H1 (cell line): ENCODE measurements at regions not wholly inside any gene's neighbourhood (a gene's known extent, or its start where the extent isn't known, plus 50 kb on each side); places are given as distances from the start of the nearest gene placed in this dataset.

Experiments used
- CHD7 ChIP-seq: fragments of 300-600 bp; sonication (generic); IDR thresholded peaks from 2 replicates; pipeline ENCODE4 v1.7.1; 2012; ENCODE audit warnings: low read length, moderate library complexity, mild to moderate bottlenecking, inconsistent platforms; ENCODE audit not compliant: insufficient replicate concordance
- E2F6 ChIP-seq: IDR thresholded peaks from 2 replicates; pipeline ENCODE4 v1.6.1; 2012; ENCODE audit warnings: inconsistent platforms

GRCh38 chr4:151874328-151874727, 113.5 kb upstream of the GATB start (continued):
- peak; percentile 64 for TF ChIP-seq CHD7
- no peak for TF ChIP-seq E2F6
